ENCODE measurements at regions not wholly inside any gene's neighbourhood (a gene's known extent, or its start where the extent isn't known, plus 50 kb on each side); places are given as distances from the start of the nearest gene placed in this dataset.
"Not testable (repeated sequence)": the region's sequence is repeated elsewhere in the genome, so short reads cannot be mapped to it uniquely, and the experiment has no call there.

DNA sequence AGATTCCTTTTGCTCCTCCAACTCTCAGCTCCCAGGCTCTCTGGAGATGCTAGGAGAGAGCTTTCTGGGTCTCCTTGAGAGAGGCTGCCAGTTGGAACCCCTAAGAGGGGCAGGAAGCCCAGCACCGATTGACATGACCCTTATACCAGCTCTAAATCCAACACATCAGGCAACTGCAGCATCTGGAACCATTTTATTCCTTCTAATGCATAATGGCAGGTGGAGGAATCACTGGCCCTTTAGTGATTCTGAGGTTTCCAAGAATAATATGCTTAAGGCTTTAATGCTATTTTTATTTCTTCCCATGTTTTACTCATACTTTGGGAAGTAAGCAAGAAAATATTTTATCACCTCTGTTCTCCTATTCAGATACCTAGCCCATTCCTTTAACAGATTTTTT is 60.3 kb upstream of the TEX264 start:
- H3K27ac ChIP-seq (ENCODE audit: insufficient read depth, low read length), result no peak overlapping the region
- no peak overlapping the region for H3K9ac ChIP-seq (ENCODE audit: insufficient read depth, low read length)
- H3K9me3 ChIP-seq (ENCODE audit: control insufficient read depth, insufficient read depth, low read depth, low read length), result no peaks in the 10 kb centered on the region
- H3K79me2 ChIP-seq (ENCODE audit: control insufficient read depth, insufficient read depth, low read length), result no peaks in the 10 kb centered on the region
- no peaks in the 10 kb centered on the region for H3K4me1 ChIP-seq (ENCODE audit: control insufficient read depth, extremely low read depth, insufficient read depth, low read length)
- H4K20me1 ChIP-seq (ENCODE audit: control insufficient read depth, extremely low read depth, insufficient read depth, low read length), result no peaks in the 10 kb centered on the region
- no peak for DNase-seq (ENCODE audit: low read depth in 2 of 2)
- H3K4me3 ChIP-seq (replicated peaks in 1 of 4; ENCODE audit: control extremely low read depth in 1 of 4, insufficient read depth in 1 of 4, low read depth in 3 of 4, low read length in 4 of 4), result no peak overlapping the region
- H3K27me3 ChIP-seq (ENCODE audit: control insufficient read depth, insufficient read depth, low read length), result no peaks in the 10 kb centered on the region
- no peaks in the 10 kb centered on the region for H3K36me3 ChIP-seq (ENCODE audit: control insufficient read depth, insufficient read depth, low read length)
- TF ChIP-seq EZH2 (IDR thresholded peaks at IDR 0.05; ENCODE audit: low read length, missing control alignments), result no peak
- TF ChIP-seq, protein P1, sequence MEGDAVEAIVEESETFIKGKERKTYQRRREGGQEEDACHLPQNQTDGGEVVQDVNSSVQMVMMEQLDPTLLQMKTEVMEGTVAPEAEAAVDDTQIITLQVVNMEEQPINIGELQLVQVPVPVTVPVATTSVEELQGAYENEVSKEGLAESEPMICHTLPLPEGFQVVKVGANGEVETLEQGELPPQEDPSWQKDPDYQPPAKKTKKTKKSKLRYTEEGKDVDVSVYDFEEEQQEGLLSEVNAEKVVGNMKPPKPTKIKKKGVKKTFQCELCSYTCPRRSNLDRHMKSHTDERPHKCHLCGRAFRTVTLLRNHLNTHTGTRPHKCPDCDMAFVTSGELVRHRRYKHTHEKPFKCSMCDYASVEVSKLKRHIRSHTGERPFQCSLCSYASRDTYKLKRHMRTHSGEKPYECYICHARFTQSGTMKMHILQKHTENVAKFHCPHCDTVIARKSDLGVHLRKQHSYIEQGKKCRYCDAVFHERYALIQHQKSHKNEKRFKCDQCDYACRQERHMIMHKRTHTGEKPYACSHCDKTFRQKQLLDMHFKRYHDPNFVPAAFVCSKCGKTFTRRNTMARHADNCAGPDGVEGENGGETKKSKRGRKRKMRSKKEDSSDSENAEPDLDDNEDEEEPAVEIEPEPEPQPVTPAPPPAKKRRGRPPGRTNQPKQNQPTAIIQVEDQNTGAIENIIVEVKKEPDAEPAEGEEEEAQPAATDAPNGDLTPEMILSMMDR (conservative IDR thresholded peaks at IDR 0.05 in 1 of 2, IDR thresholded peaks at IDR 0.05 in 1 of 2; ENCODE audit: low read depth in 1 of 2, low read length in 2 of 2), result no peak
- no peak overlapping the region for H3K4me2 ChIP-seq (ENCODE audit: extremely low read depth, insufficient read depth, low read length)
- H2AFZ ChIP-seq (ENCODE audit: low read length), result no peak overlapping the region

DNA sequence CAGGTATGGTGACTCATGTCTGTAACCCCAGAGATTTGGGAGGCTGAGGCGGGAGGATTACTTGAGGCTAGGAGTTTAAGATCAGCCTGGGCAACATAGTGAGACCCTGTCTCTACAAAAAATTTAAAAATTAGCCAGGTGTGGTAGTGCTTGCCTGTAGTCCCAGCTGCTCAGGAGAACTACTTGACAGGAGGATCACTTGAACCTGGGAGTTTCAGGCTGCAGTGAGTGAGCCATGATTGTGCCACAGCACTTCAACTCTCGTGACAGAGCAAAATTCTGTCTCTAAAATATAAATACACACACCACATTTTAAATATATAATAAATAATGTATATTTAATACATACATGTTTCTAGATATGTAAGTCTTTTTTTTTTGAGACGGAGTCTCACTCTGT is 53.5 kb upstream of the TEX264 start:
- Histone ChIP-seq H3K4me2 (ENCODE audit: extremely low read depth, insufficient read depth, low read length) (no peak overlapping the region), H3K9ac (ENCODE audit: insufficient read depth, low read length) (no peak overlapping the region), H3K36me3 (ENCODE audit: control insufficient read depth, insufficient read depth, low read length) (no peaks in the 10 kb centered on the region), H3K4me3 (replicated peaks in 1 of 4; ENCODE audit: control extremely low read depth in 1 of 4, insufficient read depth in 1 of 4, low read depth in 3 of 4, low read length in 4 of 4) (no peak overlapping the region), H3K79me2 (ENCODE audit: control insufficient read depth, insufficient read depth, low read length) (peaks cover 3% of the 10 kb centered on the region), H2AFZ (ENCODE audit: low read length) (no peak overlapping the region), H4K20me1 (ENCODE audit: control insufficient read depth, extremely low read depth, insufficient read depth, low read length) (no peaks in the 10 kb centered on the region), H3K9me3 (ENCODE audit: control insufficient read depth, insufficient read depth, low read depth, low read length) (no peaks in the 10 kb centered on the region), H3K27me3 (ENCODE audit: control insufficient read depth, insufficient read depth, low read length) (no peaks in the 10 kb centered on the region), H3K4me1 (ENCODE audit: control insufficient read depth, extremely low read depth, insufficient read depth, low read length) (peaks cover 17% of the 10 kb centered on the region), H3K27ac (ENCODE audit: insufficient read depth, low read length) (no peak overlapping the region)
- DNase-seq (ENCODE audit: low read depth in 2 of 2), result no peak
- TF ChIP-seq, protein P1 (conservative IDR thresholded peaks at IDR 0.05 in 1 of 2, IDR thresholded peaks at IDR 0.05 in 1 of 2; ENCODE audit: low read depth in 1 of 2, low read length in 2 of 2), result no peak
- no peak for TF ChIP-seq EZH2 (IDR thresholded peaks at IDR 0.05; ENCODE audit: low read length, missing control alignments)

DNA sequence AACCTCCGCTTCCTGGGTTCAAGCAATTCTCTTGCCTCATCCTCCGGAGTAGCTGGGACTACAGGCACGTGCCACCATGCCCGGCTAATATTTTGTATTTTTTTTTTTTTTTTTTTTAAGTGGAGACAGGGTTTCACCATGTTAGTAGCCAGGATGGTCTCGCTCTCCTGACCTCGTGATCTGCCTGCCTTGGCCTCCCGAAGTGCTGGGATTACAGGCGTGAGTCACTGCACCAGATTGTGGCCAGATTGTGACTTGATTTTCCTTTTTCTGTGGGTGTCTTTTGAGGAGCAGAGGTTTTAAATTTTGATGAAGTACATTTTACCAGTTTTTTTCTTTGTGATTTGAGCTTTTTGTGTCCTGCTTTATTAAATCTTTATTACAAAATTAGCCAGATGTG is 53.0 kb upstream of the TEX264 start:
- H3K27me3 ChIP-seq (ENCODE audit: control insufficient read depth, insufficient read depth, low read length); H3K9me3 ChIP-seq (ENCODE audit: control insufficient read depth, insufficient read depth, low read depth, low read length); H3K27ac ChIP-seq (ENCODE audit: insufficient read depth, low read length); H2AFZ ChIP-seq (ENCODE audit: low read length); H3K79me2 ChIP-seq (ENCODE audit: control insufficient read depth, insufficient read depth, low read length); H4K20me1 ChIP-seq (ENCODE audit: control insufficient read depth, extremely low read depth, insufficient read depth, low read length); H3K4me3 ChIP-seq (replicated peaks in 1 of 4; ENCODE audit: control extremely low read depth in 1 of 4, insufficient read depth in 1 of 4, low read depth in 3 of 4, low read length in 4 of 4); H3K9ac ChIP-seq (ENCODE audit: insufficient read depth, low read length); DNase-seq (ENCODE audit: low read depth in 2 of 2); H3K4me2 ChIP-seq (ENCODE audit: extremely low read depth, insufficient read depth, low read length); H3K36me3 ChIP-seq (ENCODE audit: control insufficient read depth, insufficient read depth, low read length): not testable (repeated sequence)
- H3K4me1 ChIP-seq (ENCODE audit: control insufficient read depth, extremely low read depth, insufficient read depth, low read length), result peaks cover 19% of the 10 kb centered on the region

All from fibroblast of lung (primary cell).